Mucosa of stomach (tissue), 1 donor: ENCODE measurements at regions not wholly inside any gene's neighbourhood (a gene's known extent, or its start where the extent isn't known, plus 50 kb on each side); places are given as distances from the start of the nearest gene placed in this dataset.

Experiments
- H3K27me3 ChIP-seq: one replicate; pipeline ENCODE4 v1.7.0; 2013; ENCODE audit warnings: mild to moderate bottlenecking, low read length; ENCODE audit not compliant: control insufficient read depth, insufficient read depth
- H3K36me3 ChIP-seq: one replicate; pipeline ENCODE4 v1.7.0; 2013; ENCODE audit warnings: low read length; ENCODE audit not compliant: control insufficient read depth, insufficient read depth
- H3K4me1 ChIP-seq: one replicate; pipeline ENCODE4 v1.7.0; 2013; ENCODE audit warnings: mild to moderate bottlenecking, low read length; ENCODE audit not compliant: control insufficient read depth, insufficient read depth
- H3K4me3 ChIP-seq: one replicate; pipeline ENCODE4 v1.7.0; 2013; ENCODE audit warnings: low read length
- H3K9ac ChIP-seq: one replicate; pipeline ENCODE4 v1.7.0; 2013; ENCODE audit warnings: mild to moderate bottlenecking, low read length, moderate library complexity
- H3K9me3 ChIP-seq: one replicate; pipeline ENCODE4 v1.7.0; 2013; ENCODE audit warnings: mild to moderate bottlenecking, low read length, moderate library complexity; ENCODE audit not compliant: control insufficient read depth
- donor health status: Pancreatic carcinoma.

GRCh38 chr9:94204174-94204573 lies 54.9 kb upstream of the ZNF169 start:
- no peaks in the 10 kb centered on the region for H3K9me3 ChIP-seq
- no peak overlapping the region for H3K9ac ChIP-seq
- no peaks in the 10 kb centered on the region for H3K27me3 ChIP-seq
- H3K36me3 ChIP-seq: no peaks in the 10 kb centered on the region
- no peaks in the 10 kb centered on the region for H3K4me1 ChIP-seq
- H3K4me3 ChIP-seq: no peak overlapping the region

GRCh38 chr9:94207781-94208180 lies 51.3 kb upstream of the ZNF169 start:
- Histone ChIP-seq H3K36me3 (no peaks in the 10 kb centered on the region), H3K9me3 (no peaks in the 10 kb centered on the region), H3K4me3 (no peak overlapping the region), H3K4me1 (no peaks in the 10 kb centered on the region), H3K27me3 (no peaks in the 10 kb centered on the region), H3K9ac (no peak overlapping the region)
